ENCODE measurements at regions not wholly inside any gene's neighbourhood (a gene's known extent, or its start where the extent isn't known, plus 50 kb on each side); places are given as distances from the start of the nearest gene placed in this dataset.

DNA sequence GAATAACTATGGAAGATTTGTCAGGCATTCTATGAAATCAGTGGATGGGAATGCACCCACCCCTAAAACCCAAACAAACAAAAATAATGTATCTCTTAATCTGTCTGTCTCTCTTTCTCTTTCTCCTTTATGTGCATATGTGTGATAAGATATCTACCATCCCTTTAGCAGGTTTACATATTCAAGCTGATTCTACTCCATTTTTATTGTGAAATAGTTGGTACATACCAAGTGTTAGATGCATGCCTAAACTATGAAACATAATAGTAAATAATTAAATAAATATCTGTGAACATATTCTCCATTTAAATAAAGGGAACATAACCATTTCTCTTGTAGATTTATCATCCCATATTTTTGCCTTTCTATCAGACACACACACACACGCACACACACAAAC, 121.8 kb upstream of the PCDH9 start:
- no peaks in the 10 kb centered on the region for H3K36me3 ChIP-seq (replicated peaks; ENCODE audit: insufficient read depth, low read length)
- H3K27me3 ChIP-seq (replicated peaks; ENCODE audit: insufficient read depth, low read length), result no peaks in the 10 kb centered on the region
- TF ChIP-seq, protein P1, sequence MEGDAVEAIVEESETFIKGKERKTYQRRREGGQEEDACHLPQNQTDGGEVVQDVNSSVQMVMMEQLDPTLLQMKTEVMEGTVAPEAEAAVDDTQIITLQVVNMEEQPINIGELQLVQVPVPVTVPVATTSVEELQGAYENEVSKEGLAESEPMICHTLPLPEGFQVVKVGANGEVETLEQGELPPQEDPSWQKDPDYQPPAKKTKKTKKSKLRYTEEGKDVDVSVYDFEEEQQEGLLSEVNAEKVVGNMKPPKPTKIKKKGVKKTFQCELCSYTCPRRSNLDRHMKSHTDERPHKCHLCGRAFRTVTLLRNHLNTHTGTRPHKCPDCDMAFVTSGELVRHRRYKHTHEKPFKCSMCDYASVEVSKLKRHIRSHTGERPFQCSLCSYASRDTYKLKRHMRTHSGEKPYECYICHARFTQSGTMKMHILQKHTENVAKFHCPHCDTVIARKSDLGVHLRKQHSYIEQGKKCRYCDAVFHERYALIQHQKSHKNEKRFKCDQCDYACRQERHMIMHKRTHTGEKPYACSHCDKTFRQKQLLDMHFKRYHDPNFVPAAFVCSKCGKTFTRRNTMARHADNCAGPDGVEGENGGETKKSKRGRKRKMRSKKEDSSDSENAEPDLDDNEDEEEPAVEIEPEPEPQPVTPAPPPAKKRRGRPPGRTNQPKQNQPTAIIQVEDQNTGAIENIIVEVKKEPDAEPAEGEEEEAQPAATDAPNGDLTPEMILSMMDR (IDR thresholded peaks at IDR 0.05; ENCODE audit: low read length), result no peak
- TF ChIP-seq EZH2 (optimal IDR thresholded peaks at IDR 0.05; ENCODE audit: low read depth, low read length) (no peak), EZH2phosphoT487 (IDR thresholded peaks at IDR 0.05; ENCODE audit: low read length) (no peak)
- DNase-seq, result no peak
- H2AFZ ChIP-seq (ENCODE audit: low read length), result no peak overlapping the region
- no peak overlapping the region for H3K4me2 ChIP-seq (ENCODE audit: low read depth, low read length)
- no peaks in the 10 kb centered on the region for H4K20me1 ChIP-seq (ENCODE audit: insufficient read depth, low read length)
- no peaks in the 10 kb centered on the region for H3K9me3 ChIP-seq (replicated peaks; ENCODE audit: insufficient read depth, low read length)
- no peaks in the 10 kb centered on the region for H3K4me1 ChIP-seq (ENCODE audit: low read length)
- H3K4me3 ChIP-seq (ENCODE audit: low read length), result no peak overlapping the region
- no peak overlapping the region for H3K27ac ChIP-seq (ENCODE audit: low read length)
- H3K9ac ChIP-seq (ENCODE audit: low read length), result no peak overlapping the region
- no peaks in the 10 kb centered on the region for H3F3A ChIP-seq (ENCODE audit: insufficient read depth, low read length)
- no peaks in the 10 kb centered on the region for H3K79me2 ChIP-seq (ENCODE audit: low read length)
- H3K9me2 ChIP-seq (replicated peaks; ENCODE audit: insufficient read depth, low read length), result no peaks in the 10 kb centered on the region

DNA sequence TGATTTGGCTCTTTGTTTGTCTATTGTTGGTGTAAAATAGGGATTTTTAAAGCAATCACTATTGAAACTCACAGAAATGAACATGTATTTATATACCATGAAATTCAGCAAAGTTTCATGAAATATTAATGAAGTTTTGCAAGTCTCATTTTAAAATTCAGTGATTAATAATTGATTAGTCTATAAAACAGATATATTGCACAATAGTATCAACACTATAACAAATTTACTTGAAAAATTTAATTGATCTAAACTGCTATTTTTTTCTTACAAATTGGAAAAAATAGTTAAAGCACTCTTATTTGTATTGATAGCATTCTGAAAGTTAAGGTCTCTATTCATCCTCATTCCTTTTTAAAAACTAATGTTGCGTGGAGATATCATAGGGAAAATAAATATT, 121.0 kb upstream of the PCDH9 start:
- H3K27ac ChIP-seq (ENCODE audit: low read length), result no peak overlapping the region
- no peak overlapping the region for H3K9ac ChIP-seq (ENCODE audit: low read length)
- H2AFZ ChIP-seq (ENCODE audit: low read length), result no peak overlapping the region
- no peaks in the 10 kb centered on the region for H3K27me3 ChIP-seq (replicated peaks; ENCODE audit: insufficient read depth, low read length)
- H3K4me3 ChIP-seq (ENCODE audit: low read length), result no peak overlapping the region
- TF ChIP-seq, protein P1 (IDR thresholded peaks at IDR 0.05; ENCODE audit: low read length), result no peak
- TF ChIP-seq EZH2 (optimal IDR thresholded peaks at IDR 0.05; ENCODE audit: low read depth, low read length), result no peak
- TF ChIP-seq EZH2phosphoT487 (IDR thresholded peaks at IDR 0.05; ENCODE audit: low read length), result no peak
- no peaks in the 10 kb centered on the region for H3F3A ChIP-seq (ENCODE audit: insufficient read depth, low read length)
- H3K4me2 ChIP-seq (ENCODE audit: low read depth, low read length), result no peak overlapping the region
- H3K36me3 ChIP-seq (replicated peaks; ENCODE audit: insufficient read depth, low read length), result no peaks in the 10 kb centered on the region
- H3K4me1 ChIP-seq (ENCODE audit: low read length), result no peaks in the 10 kb centered on the region
- H4K20me1 ChIP-seq (ENCODE audit: insufficient read depth, low read length), result no peaks in the 10 kb centered on the region
- no peaks in the 10 kb centered on the region for H3K9me2 ChIP-seq (replicated peaks; ENCODE audit: insufficient read depth, low read length)
- DNase-seq, result no peak
- no peaks in the 10 kb centered on the region for H3K9me3 ChIP-seq (replicated peaks; ENCODE audit: insufficient read depth, low read length)
- no peaks in the 10 kb centered on the region for H3K79me2 ChIP-seq (ENCODE audit: low read length)

DNA sequence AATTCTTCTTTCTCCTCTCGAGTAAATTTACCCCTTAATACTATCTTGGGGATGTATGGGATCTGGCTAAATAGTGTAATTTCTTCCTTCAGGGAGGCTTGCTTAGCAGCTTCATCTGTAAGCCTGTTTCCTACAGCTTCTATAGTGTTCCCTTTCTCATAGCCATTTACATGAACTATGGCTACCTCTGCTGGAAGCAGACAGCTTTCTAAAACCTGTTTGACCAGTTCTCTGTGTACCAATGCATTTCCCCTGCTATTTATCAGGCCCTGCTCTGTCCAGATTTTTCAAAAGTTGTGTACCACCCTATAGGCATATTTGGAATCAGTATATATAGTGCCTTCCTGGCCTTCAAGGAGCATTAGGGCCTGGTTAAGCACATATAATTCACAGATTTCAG, 113.6 kb upstream of the PCDH9 start:
- no peak for DNase-seq
- no peaks in the 10 kb centered on the region for H3K9me2 ChIP-seq (replicated peaks; ENCODE audit: insufficient read depth, low read length)
- H3K27ac ChIP-seq (ENCODE audit: low read length), result no peak overlapping the region
- H2AFZ ChIP-seq (ENCODE audit: low read length), result no peak overlapping the region
- H3K27me3 ChIP-seq (replicated peaks; ENCODE audit: insufficient read depth, low read length), result no peaks in the 10 kb centered on the region
- no peaks in the 10 kb centered on the region for H3K79me2 ChIP-seq (ENCODE audit: low read length)
- H3F3A ChIP-seq (ENCODE audit: insufficient read depth, low read length), result no peaks in the 10 kb centered on the region
- no peaks in the 10 kb centered on the region for H3K4me1 ChIP-seq (ENCODE audit: low read length)
- H3K4me2 ChIP-seq (ENCODE audit: low read depth, low read length), result no peak overlapping the region
- H3K9ac ChIP-seq (ENCODE audit: low read length), result no peak overlapping the region
- no peak for TF ChIP-seq EZH2phosphoT487 (IDR thresholded peaks at IDR 0.05; ENCODE audit: low read length)
- no peak for TF ChIP-seq EZH2 (optimal IDR thresholded peaks at IDR 0.05; ENCODE audit: low read depth, low read length)
- TF ChIP-seq, protein P1 (IDR thresholded peaks at IDR 0.05; ENCODE audit: low read length), result no peak
- H3K4me3 ChIP-seq (ENCODE audit: low read length), result no peak overlapping the region
- H3K9me3 ChIP-seq (replicated peaks; ENCODE audit: insufficient read depth, low read length), result no peaks in the 10 kb centered on the region
- H3K36me3 ChIP-seq (replicated peaks; ENCODE audit: insufficient read depth, low read length), result no peaks in the 10 kb centered on the region
- no peaks in the 10 kb centered on the region for H4K20me1 ChIP-seq (ENCODE audit: insufficient read depth, low read length)
